NCI-H2107 (cell line): ENCODE measurements at regions not wholly inside any gene's neighbourhood (a gene's known extent, or its start where the extent isn't known, plus 50 kb on each side); places are given as distances from the start of the nearest gene placed in this dataset.

Experiments
- DNase-seq: peaks from one replicate; lab custom pipeline; 2025; lab: John Stamatoyannopoulos, UW

DNA sequence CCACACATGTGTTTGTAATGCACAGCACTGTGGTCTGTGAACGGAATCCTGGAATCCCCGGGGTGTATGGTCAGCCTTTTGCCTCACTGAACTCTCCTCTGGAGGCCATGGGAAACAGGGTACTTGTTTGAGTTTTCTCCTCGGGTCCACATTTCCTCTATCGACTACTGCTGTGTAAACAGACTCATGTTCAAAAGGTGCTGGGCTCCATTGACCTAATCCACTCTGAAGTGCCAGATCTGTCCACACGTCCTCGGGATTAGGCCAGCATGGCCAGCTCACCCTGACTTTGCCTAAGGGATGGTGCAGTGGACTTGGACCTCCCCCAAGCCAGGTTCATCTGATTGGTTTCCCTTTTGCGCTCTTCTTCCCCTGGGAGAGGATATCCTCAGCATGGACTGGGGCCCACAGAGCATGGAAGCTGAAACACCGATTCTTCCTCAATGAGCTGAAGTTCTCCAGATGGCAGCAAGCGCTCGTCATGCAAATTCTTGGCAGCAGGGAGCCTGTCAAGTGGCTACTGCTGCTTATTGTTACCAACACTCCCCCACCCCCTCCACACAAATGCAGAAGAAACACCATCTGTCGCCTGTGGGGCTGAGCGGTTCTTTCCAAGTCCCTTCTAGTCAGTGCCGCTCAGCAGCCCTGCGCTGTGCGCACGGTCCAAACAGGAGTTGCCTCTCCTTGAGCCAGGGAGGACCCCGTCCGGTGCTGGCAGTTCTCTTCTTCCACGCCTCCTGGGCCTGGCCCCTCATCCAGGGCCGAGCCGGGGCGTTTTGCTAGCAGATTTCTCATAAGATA is 292.6 kb upstream of the MARCKS start:
- peak; percentile 88 for DNase-seq

DNA sequence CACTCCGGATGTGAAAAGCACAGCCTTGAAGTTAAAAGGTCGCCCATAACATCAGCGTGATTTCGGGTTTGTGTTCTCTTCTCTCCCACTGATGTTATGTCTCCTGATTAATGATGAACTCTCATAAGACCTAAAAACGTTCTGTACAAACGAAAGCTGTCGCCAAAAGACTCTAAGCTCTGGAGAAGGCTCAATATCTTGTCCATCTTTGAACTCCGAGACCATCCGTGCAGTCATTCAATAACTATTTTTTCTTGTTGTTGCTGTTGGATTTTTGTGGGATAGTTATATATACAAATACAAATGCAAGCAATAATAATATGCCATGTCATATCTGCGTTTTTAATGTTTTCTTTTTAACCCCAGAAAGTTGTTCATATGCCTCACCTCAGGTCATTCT is 291.8 kb upstream of the MARCKS start:
- no peak for DNase-seq

DNA sequence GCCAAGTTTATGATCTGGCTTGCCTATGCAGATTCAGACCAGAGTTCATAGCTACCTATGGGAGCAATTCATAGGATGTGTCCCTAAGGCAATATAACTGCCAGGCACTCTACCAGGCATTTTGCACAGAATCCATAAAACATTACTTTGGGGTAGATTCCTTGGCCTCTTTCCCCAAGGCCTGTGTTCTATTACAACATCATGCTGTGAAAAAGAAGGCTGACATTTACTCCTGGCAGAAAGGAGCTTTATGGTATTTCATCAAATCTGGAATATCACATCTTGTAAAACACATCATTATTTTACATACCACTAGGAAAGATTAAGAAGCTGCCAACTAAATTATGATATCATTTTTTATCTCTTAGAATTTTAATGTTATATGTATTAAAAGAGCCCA is 287.0 kb upstream of the MARCKS start:
- no peak for DNase-seq

DNA sequence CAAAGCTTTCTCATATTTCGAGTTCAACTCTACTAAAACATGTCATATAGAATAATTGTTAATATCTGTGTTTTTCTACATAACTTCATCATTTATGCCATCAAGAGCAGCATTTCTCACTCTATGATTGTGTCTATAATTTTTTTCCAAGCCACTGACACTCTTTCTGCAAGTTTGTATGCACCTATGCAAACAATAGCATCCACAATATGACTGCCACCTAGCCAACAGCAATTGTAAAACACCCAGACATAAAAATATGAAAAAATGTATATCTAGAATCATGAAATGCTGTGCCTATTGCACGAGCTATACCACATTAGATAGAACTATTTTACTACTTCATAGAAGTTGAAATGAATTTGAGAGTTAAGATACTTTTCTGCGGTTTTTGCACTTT is 286.5 kb upstream of the MARCKS start:
- no peak for DNase-seq

DNA sequence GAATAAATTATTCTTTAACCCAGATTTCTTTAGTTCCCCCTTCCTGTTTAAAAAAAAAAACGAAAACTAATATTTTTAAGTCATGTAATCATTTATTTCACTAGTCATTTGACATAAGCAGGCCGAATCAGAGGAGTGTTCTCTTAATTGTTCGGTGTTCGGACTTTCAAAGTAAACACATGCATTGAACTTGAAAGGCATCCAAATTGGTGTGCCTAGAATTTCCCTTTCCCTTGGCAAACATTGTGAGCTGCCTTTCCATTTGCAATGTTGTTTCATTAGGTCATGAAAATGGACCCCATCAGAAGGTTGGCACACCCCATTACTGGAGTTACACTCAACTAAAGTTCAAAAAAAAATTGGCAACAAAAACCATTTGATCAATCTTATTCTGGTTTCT is 283.0 kb upstream of the MARCKS start:
- no peak for DNase-seq

DNA sequence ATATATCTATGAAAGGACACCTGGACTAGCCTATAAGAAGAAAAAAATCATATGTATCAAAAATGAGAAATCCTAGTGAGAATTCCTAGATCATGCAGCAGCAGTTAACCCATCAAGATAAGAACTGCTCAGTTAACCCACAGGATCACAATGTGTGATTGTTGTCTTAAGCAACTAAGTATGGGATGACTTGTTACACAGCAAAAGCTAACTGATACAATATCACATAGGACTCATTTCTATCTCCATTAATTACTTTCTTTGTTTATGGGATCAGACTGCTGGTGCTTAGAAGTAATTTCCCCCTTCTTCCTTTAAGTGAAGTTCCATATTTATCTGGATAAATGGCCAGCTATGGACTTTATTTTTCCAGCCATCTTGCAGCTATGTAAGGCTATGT is 280.8 kb upstream of the MARCKS start:
- DNase-seq, result no peak

DNA sequence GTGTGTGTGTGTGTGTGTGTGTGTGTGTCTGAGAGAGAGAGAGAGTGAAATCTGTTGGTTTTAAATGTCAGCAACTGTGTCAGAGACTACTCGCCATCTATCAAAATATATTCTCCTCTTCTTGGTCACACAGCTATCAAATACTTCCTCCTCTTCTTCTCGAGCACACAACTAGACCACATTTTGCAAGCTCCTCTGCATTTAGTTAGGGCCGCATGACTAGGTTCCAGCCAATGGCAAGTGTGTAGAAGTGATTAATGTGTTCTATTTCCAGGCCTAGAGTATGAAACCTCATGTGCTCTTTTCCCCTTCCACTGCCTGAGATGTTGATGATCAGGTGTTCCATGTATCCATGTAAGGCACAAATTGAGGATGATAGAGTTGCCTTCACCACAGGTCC is 278.5 kb upstream of the MARCKS start:
- DNase-seq, result no peak

DNA sequence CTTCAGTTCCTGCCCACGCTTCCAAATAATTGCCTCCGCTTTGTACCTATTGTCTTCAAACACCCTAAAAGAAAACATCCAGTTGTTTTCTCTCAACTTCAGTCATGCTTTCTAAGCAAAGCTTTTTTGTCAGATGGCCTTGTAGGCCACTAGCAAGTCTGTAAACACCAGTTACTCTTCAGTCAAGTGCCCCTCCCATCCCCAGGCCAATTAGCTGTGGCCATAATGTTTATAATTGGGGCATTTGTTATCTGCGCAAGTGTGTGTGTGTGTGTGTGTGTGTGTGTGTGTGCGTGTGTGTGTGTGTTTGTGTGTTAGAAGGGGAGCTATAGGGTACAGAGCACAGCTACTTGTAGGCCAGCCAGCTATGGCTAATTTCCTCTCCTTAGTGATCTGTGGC is 272.4 kb upstream of the MARCKS start:
- DNase-seq, result no peak

DNA sequence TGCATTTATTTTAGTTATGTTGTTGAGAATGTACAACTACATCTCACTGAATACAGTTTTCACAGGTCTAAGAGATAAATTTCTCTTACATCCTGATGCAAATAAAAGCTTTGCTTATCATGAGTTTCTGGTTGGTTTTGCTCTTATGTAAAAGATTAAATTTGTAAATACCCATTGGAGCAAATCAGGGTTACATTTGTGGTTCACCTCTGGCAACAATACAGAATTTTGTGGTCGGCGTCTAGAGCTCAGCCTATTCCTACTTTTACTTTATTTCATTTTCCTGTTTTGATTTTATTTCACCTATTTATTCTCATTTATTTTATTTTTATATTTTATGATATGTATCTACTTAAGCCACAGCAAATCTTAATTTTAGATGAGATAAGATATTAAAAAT is 271.9 kb upstream of the MARCKS start:
- DNase-seq, result no peak

DNA sequence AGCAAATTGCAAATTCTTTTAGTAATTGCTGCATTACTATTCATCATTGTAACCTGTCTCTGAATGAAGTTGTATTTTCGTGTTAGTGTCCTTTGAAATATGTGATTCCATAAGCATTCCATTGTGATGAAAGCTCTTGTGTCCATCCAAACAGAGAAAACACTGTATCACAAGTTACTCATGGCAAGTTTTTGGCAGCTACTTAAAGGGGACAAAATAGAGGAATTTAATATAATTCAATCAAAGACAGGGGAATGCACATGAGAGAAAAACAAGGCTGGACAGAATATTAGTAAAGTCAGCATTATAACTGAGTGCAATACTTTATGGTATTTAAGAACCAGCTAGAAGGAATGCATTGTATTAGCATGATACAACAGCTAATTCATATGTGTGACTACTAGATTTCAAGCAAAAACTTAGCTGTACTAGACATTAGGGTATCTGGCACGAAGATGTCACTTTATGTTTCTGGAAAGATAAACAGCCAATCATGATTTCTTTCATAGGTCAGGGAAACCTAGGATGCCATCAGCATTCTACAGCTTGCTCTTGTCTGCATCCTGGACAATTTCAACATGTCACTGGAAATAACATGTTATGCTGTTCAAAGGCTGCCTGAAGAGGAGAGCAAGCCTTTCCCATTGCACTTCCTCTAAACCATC is 270.6 kb upstream of the MARCKS start:
- no peak for DNase-seq

DNA sequence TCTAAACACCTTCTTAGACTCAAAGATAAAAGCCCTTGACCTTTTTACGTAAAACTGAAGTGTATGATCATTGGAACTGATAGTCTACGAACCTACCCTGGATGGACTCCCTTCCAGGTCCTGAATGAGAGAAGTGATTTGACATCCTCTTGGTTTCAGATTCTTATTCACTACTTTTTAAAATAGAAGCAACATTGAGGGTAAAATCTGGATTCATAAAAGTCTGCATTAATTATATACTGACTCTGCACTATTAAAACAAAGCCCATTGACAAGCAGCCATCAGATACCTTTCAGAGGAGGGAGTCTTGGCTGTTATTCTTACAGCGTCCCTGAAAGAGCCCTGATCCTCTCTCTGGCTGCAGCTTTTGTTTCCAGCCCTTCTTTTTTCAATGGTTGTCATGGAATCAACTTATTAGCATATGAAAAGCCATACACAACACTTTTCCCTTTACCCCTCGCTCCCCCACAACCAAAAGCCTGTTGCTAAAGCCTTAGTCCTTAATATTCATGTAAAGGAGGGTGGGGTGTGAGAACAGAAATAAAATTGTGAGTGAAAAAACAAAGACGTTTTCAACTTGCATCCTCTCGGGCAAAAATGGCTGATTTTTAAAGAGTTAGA is 270.0 kb upstream of the MARCKS start:
- no peak for DNase-seq

DNA sequence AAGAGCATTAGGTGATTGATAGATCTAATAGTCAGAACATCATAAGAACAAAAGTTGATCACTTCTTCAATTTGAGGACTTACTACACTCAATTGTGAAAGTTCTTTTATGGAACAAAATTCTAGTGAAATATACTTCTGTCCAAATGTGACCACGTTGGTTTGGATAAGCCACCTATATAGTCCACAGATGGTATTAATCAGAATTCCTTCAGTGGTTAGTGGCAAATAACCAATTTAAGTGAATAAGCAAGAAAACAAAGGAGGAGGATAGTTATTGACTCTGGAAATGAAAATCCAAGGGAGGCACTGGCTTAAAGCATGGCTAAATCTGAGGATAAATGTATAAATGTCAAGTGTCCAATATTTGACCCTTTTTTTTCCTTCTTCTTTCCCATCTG is 268.5 kb upstream of the MARCKS start:
- no peak for DNase-seq

DNA sequence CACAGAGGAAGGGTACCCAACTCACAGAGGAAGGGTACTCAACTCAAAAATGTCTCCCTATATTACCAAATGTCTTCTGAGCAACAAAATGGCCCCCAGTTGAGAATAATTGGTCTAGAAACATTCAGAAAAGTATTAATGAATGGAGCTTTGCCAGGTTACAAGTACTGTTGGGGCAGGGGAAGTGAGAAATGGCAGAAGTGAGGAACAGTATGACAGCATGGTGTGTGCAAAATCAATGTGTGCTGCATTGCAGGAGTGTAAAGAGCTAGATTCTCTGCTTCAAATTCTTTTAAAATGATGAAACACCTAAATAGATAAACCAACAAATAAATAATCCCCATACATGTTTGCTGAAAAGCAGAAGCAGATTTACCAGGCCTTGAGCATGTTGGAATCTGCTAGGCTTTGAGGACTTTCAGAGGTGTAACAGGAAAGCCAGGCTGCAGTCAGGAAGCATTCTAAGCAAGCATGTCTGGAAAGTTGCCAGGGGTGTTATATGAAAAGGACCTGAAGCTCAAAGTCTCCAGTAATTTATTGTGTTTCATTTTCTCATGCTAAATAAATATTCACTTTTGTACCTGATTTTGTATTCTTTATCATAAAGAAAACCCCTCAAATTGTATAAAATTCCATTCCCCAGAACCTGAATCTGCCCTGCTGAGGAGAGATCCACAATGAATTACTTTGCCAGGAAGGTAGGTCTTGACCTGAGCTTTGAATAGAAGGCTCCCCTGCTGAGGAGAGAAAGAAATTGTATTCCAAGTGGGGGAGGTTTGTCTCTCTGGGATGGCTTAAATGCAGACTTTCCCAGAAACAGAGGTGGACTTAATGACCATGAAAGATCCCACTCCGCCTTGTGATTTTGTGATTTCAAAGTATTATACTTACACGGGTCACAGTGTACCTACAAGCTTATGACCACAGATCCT is 265.0 kb upstream of the MARCKS start:
- peak; percentile 30 for DNase-seq

DNA sequence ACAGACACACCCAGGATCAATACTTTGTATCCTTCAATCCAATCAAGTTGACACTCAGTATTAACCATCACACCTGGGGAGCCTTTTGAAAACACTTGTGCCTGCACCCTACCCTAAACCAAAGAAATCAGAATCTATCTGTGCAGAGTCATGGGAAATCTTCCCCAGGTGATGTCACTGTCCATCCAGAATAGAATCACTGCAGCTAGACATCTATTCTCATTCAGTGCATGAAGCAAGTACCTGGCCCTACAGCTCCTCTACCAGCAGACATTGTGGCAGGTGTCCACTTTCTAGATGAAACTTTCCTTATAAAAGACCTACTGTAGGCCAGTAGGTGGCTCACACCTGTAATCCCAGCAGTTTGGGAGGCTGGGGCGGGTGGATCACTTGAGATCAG is 262.4 kb upstream of the MARCKS start:
- DNase-seq, result no peak

DNA sequence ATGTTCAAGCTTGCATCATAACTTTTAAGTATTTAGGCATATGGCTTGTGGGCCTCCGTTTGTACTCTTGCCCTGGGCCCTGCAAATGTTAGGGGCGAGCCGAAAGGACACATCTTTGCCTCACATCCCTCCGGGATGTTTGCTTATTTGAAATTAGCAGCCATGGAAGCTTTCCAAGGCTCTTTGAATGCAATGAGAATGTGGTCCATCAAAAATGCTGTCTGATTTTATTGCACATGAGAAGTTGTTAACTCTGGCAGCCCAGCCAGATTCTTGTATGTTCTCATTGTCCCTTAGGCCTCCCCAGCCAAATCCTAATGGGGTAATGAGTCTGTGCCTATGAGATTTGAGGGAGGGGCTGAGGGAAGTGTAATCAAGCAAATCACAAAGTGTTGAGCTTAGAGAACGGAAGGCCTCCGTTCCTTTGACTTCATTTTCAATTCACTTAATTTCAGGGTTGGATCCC is 261.2 kb upstream of the MARCKS start:
- DNase-seq, result no peak

DNA sequence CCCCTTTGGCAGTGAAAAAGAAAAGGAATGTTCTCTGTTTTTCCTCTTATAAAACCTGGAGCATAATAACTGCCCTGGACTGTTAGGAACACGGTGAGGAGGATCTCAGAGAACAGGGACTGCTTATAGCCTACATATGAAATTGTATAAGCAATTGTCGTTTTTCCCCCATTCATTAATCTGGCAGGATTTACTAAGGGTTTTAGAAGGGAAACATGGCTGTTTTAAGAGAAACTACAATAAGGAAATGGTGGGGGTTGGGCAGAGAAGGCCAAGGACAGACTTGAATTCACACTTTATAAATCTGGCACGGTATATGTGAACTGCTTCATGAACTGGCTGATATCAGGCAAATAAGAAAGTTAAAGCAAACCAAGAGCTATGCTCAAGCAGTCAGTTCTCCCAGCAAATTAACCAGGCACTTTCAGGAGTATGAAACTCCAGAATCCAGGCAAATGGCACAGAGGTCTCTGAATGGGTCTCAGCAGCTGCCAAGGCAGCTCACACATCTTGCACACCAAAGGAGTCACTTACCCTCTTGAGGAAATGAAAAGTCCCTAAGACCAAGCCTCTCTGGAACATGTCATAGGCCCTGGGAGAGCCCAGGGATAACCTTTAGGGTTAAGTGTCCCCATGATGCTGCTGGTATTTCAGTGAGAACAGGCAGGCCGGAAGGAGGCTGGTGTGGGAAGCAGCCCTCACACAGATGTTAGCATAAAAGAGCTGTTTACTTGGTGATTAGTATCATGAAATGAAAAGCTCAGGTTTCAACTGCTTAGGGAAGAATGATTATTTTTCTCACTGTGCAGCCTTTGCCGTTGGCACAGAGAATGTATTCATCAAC is 260.5 kb upstream of the MARCKS start:
- DNase-seq, result peak; percentile 22

DNA sequence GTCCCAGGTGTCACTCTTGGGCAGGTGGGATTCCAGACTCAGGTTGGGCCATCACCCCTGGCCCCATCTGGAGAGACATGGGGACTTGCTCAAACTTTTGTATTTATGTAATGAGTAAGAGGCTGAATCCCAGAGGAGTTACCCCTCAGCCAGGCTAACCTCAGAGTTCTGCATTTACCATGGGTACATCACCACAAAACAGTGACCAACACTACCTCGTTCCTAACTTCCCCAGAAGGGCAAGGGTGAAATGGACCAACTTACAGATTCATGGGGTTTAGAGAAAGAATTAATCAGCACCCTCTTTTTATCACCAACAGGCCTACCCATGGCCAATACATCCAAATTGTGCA is 259.9 kb upstream of the MARCKS start:
- DNase-seq, result no peak

DNA sequence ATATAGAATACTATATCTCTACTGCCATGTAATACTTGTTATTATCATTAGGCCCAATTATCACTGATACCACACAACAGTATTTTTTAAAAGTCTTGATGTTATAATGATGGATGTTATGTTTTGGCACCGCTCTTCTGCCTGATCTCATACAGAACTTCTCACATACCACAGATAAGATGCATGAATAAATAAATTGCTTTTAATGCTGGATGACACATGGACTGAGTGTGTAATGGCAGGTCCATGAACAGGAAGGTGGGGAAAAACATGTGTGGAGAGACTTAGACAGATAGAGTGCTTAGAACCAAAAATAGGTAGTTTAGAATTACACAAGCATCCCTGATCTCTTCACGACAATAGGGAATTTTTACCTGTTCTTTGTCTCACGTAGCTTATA is 258.4 kb upstream of the MARCKS start:
- DNase-seq, result no peak

DNA sequence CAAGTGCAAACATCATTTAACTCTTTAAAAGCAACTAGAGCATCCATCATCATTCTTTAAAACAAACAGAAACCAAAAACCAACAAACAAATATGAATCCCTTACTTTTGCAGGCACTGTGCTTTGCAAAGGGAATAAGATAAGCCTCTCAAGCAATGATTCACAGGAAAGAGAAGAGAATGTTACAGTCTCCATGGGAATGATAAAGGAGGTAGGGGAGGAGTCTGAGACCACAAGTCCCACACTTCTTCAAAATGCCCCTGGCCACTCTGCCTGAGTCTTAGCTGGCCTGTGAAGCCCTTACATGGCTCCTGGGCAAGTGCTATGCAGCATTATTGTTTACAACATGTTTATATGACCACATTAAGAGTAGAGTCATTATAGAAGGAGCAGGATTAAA is 257.7 kb upstream of the MARCKS start:
- no peak for DNase-seq

DNA sequence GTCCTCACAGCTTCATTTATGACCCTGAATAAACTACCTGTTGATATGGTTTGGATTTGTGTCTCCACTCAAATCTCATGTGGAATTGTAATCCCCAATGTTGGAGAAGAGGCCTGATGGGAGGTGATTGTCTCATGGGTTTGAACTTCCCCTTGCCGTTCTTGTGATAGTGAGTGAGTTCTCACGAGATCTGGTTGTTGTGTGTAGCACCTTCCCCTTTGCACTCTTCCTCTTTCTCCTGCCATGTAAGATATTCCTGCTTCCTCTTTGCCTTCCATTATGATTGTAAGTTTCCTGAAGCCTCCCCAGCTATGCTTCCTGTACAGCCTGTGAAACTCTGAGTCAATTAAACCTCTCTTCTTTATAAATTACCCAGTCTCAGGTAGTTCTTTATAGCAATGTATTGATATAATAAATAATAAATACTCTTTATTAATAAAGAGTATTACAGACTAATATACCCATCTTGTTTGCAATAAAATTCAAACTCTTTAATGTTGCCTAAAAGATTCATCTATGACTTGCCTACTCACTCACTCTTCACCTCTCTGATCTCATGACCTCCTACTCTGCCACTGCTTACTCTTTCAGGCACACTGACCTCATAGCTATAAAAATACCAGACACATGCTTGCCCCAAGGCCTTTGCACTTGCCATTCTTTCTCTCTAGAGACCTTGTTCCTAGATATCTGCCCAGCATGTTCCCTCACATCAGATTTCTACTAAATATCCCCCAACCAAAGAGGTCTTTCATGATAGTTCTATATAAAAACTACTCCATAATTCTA is 256.4 kb upstream of the MARCKS start:
- DNase-seq, result no peak
